ENCODE measurements at regions not wholly inside any gene's neighbourhood (a gene's known extent, or its start where the extent isn't known, plus 50 kb on each side); places are given as distances from the start of the nearest gene placed in this dataset.
"Not testable (repeated sequence)": the region's sequence is repeated elsewhere in the genome, so short reads cannot be mapped to it uniquely, and the experiment has no call there.

- not testable (repeated sequence) for TF ChIP-seq EZH2 (IDR thresholded peaks at IDR 0.05; ENCODE audit: insufficient read depth, poor library complexity, severe bottlenecking); EZH2phosphoT487 (IDR thresholded peaks at IDR 0.05; ENCODE audit: insufficient read depth, low read depth)
These were observed 95.9 kb downstream of the FAM170A start for GRCh38 chr5:119725291-119725690.

Data from GM23248 (cell line).